ENCODE measurements at regions not wholly inside any gene's neighbourhood (a gene's known extent, or its start where the extent isn't known, plus 50 kb on each side); places are given as distances from the start of the nearest gene placed in this dataset.

GRCh38 chr5:143933451-143933850 lies 121.5 kb downstream of the HMHB1 start:
- intact Hi-C loops (cut with micrococcal nuclease; ENCODE audit: unreplicated experiment), result no loop called here
- no peaks in the 10 kb centered on the region for H3F3A ChIP-seq (ENCODE audit: insufficient read depth, low read depth)
- BruUV-seq (replicated peaks), result no TSS peak
- TF ChIP-seq CTCF (conservative IDR thresholded peaks at IDR 0.05) (no peak), EZH2 (IDR thresholded peaks at IDR 0.05; ENCODE audit: low read depth) (no peak)
- H3K79me2 ChIP-seq (ENCODE audit: low read depth), result no peaks in the 10 kb centered on the region
- no peak overlapping the region for H2AFZ ChIP-seq
- H3K27me3 ChIP-seq (ENCODE audit: insufficient read depth, low read depth), result no peaks in the 10 kb centered on the region
- H3K9me3 ChIP-seq (ENCODE audit: insufficient read depth, low read depth), result no peaks in the 10 kb centered on the region
- H3K9me2 ChIP-seq (ENCODE audit: insufficient read depth), result no peaks in the 10 kb centered on the region
- H3K4me2 ChIP-seq, result no peak overlapping the region
- peaks cover 25% of the 10 kb centered on the region for H3K4me1 ChIP-seq (replicated peaks; ENCODE audit: insufficient read depth)
- H3K4me3 ChIP-seq, result no peak overlapping the region
- no peaks in the 10 kb centered on the region for H4K20me1 ChIP-seq (ENCODE audit: insufficient read depth)
- DNase-seq, result peak; percentile 33 to 60
- 0 out of 2 replicates have a peak overlapping the region, but pooled peaks have one; percentile 24 for H3K27ac ChIP-seq
- CTCF ChIA-PET, result no interaction called here
- POLR2A ChIA-PET (ENCODE audit: unreplicated experiment), result interaction anchor here (0.6 kb wide), 2 partner anchors 11 to 784 kb away, joined by 4 to 7 read pairs; no protein-coding TSS in a partner anchor
- no peaks in the 10 kb centered on the region for H3K36me3 ChIP-seq (ENCODE audit: low read depth)

DNA sequence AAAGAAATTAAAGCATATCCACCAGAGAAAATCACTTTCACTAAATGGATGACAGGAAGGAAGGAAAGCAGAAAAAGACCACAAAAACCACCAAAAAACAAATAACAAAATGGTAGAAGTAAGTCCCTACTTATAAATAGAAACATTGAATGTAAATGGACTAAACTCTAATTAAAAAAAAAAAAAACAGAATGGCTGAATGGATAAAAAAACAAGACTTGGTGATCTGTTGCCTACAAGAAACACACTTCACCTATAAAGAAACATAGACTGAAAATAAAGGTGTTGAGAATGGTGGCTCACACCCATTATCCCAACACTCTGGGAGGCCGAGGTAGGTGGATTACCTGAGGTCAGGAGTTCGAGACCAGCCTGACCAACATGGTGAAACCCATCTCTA lies 122.9 kb downstream of the HMHB1 start:
- CTCF ChIA-PET, result no interaction called here
- TF ChIP-seq EZH2 (IDR thresholded peaks at IDR 0.05; ENCODE audit: low read depth), result no peak
- no peak for TF ChIP-seq CTCF (conservative IDR thresholded peaks at IDR 0.05)
- Histone ChIP-seq H3K27me3 (ENCODE audit: insufficient read depth, low read depth) (no peaks in the 10 kb centered on the region), H3K4me2 (no peak overlapping the region), H3K4me1 (replicated peaks; ENCODE audit: insufficient read depth) (peaks cover 20% of the 10 kb centered on the region), H3K4me3 (no peak overlapping the region), H3K9me3 (ENCODE audit: insufficient read depth, low read depth) (no peaks in the 10 kb centered on the region), H3K27ac (no peak overlapping the region), H3K79me2 (ENCODE audit: low read depth) (no peaks in the 10 kb centered on the region), H3F3A (ENCODE audit: insufficient read depth, low read depth) (no peaks in the 10 kb centered on the region), H3K36me3 (ENCODE audit: low read depth) (no peaks in the 10 kb centered on the region), H3K9me2 (ENCODE audit: insufficient read depth) (no peaks in the 10 kb centered on the region), H2AFZ (no peak overlapping the region), H4K20me1 (ENCODE audit: insufficient read depth) (no peaks in the 10 kb centered on the region)
- no peak for DNase-seq
- intact Hi-C loops (cut with micrococcal nuclease; ENCODE audit: unreplicated experiment), result no loop called here
- POLR2A ChIA-PET (ENCODE audit: unreplicated experiment), result no interaction called here
- BruUV-seq (replicated peaks), result no TSS peak

GRCh38 chr5:143938230-143938629 lies 126.3 kb downstream of the HMHB1 start:
- no peak overlapping the region for H3K4me3 ChIP-seq
- BruUV-seq (replicated peaks), result no TSS peak
- intact Hi-C loops (cut with micrococcal nuclease; ENCODE audit: unreplicated experiment), result no loop called here
- H3K36me3 ChIP-seq (ENCODE audit: low read depth), result no peaks in the 10 kb centered on the region
- no peak overlapping the region for H3K27ac ChIP-seq
- no peaks in the 10 kb centered on the region for H4K20me1 ChIP-seq (ENCODE audit: insufficient read depth)
- H3K27me3 ChIP-seq (ENCODE audit: insufficient read depth, low read depth), result no peaks in the 10 kb centered on the region
- H3K4me2 ChIP-seq, result no peak overlapping the region
- H3K4me1 ChIP-seq (replicated peaks; ENCODE audit: insufficient read depth), result peaks cover 6% of the 10 kb centered on the region
- no peaks in the 10 kb centered on the region for H3K9me2 ChIP-seq (ENCODE audit: insufficient read depth)
- no peak overlapping the region for H2AFZ ChIP-seq
- no peaks in the 10 kb centered on the region for H3F3A ChIP-seq (ENCODE audit: insufficient read depth, low read depth)
- no peaks in the 10 kb centered on the region for H3K79me2 ChIP-seq (ENCODE audit: low read depth)
- DNase-seq, result no peak
- ChIA-PET POLR2A (ENCODE audit: unreplicated experiment) (no interaction called here), CTCF (no interaction called here)
- TF ChIP-seq EZH2 (IDR thresholded peaks at IDR 0.05; ENCODE audit: low read depth) (no peak), CTCF (conservative IDR thresholded peaks at IDR 0.05) (no peak)
- H3K9me3 ChIP-seq (ENCODE audit: insufficient read depth, low read depth), result no peaks in the 10 kb centered on the region

Measured in PC-9 (cell line).